Right hindlimb (tissue), 1 donor: ENCODE measurements at regions not wholly inside any gene's neighbourhood (a gene's known extent, or its start where the extent isn't known, plus 50 kb on each side); places are given as distances from the start of the nearest gene placed in this dataset.
A peak's percentile ranks its signal among the peaks of the same experiment; 100 is the strongest.

Experiments used
- DNase-seq: peaks from one replicate; pipeline ENCODE4 v3.0.0-alpha.2; 2018

GRCh38 chr7:124489082-124489819, 276.3 kb downstream of the GPR37 start:
- DNase-seq: no peak

DNA sequence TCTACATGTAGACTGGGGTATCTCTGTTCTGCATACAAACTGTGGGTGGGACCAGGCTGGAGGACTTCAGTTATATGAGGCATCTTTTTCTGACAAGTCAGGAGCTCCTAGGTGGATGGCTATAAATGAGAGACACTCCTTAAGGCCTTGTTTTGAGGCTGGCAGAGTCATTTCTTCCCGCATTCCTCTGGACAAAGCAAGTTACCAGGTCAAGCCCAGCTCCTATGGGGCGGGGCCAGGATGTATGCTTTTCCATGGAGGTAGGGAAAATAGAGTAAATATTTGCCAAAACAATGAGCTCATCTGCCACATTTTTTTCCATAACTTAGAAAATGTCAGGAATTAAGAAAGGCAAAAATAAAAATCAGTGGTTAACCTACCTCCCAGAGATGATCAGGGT, 283.4 kb downstream of the GPR37 start:
- no peak for DNase-seq

DNA sequence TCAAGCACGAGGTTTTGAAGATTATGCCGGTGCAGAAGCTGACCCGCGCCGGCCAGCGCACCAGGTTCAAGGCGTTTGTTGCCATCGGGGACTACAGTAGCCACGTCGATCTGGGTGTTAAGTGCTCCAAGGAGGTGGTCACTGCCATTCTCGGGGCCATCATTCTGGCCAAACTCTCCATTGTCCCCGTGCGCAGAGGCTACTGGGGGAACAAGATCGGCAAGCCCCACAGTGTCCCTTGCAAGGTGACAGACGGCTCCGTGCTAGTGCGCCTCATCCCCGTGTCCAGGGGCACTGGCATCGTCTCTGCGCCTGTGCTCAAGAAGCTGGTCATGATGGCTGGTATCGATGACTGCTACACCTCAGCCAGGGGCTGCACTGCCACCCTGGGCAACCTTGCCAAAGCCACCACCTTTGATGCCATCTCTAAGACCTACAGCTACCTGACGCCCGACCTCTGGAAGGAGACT, 284.7 kb downstream of the GPR37 start:
- no peak for DNase-seq

DNA sequence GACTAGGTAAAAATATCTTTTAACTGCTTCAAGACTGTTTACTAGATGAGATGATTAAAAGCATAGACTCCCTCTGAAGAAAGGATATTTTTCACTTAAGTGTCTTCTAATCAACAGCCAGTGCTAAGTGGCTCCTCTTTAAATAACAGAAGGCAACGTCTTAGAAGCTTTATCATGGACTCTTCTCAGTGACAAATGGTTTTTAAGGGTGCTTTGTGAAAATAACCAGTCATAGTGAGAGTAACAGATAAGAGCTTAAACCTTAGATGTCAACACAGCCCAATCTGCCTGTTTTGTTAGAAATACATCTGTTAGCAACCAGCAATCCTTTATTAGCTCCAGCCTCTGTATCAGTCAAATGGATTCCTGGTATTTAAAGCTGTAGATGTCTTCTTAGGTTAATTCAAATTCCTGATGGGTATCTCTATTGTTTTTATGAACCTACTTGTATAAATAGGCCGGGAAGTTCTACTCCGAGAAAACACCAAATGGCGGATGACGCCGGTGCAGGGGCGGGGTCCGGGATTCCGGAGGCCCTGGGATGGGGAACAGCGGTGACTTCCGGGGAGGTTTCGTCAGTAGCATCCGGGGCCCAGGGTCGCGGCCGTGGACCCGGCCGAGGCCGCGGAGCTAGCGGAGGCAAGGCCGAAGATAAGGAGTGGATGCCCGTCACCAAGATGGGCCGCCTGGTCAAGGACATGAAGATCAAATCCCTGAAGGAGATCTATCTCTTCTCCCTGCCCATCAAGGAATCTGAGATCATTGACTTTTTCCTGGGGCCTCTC, 285.4 kb downstream of the GPR37 start:
- DNase-seq: no peak

- no peak for DNase-seq
These were observed 303.3 kb downstream of the GPR37 start for GRCh38 chr7:124462249-124462648.

DNA sequence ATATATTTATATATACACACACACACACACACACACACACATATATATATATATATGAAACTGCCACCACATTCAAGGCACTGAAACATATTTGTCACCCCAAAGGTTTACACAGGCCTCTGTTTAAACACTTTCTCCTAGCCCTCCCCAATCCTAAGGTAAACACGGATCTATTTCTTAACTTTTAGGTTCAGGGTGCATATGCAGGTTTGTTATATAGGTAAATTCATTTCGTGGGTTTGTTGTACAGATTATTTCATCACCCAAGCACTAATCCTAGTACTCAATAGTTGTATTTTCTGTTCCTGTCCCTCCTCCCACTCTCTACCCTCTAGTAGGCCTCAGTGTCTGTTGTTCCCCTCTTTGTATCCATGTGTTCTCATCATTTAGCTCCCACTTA, 305.0 kb downstream of the GPR37 start:
- DNase-seq: no peak

- DNase-seq: no peak
These were observed 305.5 kb downstream of the GPR37 start for GRCh38 chr7:124460056-124460450.

- DNase-seq: no peak
These were observed 306.2 kb downstream of the GPR37 start for GRCh38 chr7:124459101-124460055.

GRCh38 chr7:124457841-124458240, 307.8 kb downstream of the GPR37 start:
- no peak for DNase-seq

GRCh38 chr7:124456286-124456685, 309.3 kb downstream of the GPR37 start:
- DNase-seq: no peak

- no peak for DNase-seq
These were observed 313.4 kb downstream of the GPR37 start for GRCh38 chr7:124452186-124452585.

GRCh38 chr7:124449896-124450295, 315.7 kb downstream of the GPR37 start:
- DNase-seq: no peak

DNA sequence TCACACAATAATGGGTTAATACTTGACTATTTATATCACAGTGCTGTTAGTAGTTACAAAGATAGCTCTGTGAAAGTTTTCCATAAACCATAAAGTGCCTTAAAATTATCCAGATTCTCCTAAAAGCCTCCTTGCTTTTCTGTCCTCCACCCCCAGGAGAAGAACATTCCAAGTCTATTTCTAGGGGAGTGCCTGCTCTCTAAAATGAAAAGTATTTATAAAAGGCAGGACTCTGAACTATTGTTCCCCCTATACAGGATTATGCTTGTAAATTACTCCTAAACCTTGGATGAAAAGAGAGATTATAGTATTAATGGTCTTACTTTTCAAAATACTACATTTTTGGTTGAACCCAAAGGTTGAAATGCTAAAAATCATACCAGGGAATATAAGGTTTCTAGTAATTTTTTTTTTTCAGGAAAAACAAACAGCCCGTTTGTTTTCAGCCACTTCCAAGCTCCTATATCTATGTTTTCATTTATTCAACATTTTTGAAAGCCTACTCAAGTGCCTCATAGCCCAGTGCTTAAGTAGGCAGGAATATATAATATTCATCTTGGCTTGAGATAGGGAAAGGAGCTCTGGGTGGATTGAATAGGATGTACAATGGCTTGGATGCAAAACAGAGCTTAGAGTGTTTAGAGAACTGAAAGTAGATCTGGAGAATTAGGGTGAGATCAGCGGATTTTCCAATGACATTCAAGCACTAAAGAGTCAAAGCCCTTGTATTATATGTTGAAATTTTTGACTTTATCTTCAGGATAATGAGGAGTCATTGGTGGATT, 320.7 kb downstream of the GPR37 start:
- DNase-seq: no peak

- DNase-seq: no peak
These were observed 321.8 kb downstream of the GPR37 start for GRCh38 chr7:124443762-124444161.

DNA sequence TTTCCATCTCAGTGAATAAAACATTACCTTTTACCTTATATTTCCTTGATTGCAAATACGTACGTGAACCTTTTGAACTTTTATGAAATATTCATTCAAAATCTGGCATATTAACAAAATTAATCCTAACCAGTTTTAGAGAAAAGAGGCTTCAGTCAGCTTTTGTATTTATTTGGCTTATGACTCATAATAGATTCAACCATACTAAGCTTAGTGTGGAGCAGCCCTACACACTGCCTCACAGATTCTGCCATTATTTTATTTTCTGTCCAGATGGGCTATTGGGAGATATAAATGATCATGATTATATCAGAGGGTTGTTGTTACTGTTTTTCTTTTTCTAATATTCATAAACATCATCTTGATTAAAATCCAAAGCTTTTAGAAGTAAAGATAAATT, 325.5 kb downstream of the GPR37 start:
- no peak for DNase-seq

DNA sequence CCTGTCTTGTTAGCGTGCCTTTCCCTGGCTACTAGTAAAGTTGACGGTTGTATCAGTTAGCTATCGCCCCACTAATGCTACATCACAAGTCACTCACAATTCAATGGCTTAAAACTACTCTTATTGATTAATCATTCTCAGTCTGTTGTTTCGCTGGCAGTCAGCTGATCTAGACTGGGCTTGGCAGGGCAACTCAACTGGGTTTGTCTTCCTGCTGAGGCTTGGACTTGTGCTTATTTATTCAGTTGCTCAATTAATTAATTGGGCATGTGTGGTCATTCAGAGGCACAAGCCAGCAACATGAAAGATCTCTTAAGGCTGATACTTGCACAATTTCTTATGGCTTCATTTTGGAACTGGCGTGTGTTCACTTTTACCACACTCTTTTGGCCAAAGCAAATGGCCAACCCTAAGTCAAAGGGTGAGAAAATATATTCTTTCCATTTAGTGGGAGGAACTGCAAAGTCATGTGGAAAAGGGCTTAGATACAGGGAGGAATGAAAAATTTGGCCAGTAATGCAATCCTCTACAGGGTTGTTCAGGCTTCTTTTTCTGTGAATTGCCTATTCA, 333.5 kb downstream of the GPR37 start:
- DNase-seq: no peak

GRCh38 chr7:124429923-124430322, 335.7 kb downstream of the GPR37 start:
- DNase-seq: no peak

DNA sequence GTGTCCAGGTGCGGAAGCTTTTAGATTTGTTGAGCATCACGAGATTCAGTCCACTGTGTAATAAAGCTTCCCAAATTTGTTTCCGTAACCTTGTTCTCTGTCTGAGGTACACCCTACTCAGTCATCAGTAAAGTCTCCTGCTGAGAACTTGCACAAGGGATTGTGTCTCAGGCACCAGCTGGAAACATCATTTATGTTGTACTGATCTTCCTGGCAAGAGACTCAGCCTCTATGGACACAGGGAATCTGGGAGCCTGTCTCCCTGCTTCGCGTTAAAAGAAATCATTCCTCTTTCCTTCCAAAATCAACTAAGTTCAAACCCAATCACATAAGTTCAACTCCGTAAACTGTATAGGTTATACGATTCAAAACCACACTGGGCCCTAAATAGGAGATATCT, 336.8 kb downstream of the GPR37 start:
- peak; percentile 23 for DNase-seq

DNA sequence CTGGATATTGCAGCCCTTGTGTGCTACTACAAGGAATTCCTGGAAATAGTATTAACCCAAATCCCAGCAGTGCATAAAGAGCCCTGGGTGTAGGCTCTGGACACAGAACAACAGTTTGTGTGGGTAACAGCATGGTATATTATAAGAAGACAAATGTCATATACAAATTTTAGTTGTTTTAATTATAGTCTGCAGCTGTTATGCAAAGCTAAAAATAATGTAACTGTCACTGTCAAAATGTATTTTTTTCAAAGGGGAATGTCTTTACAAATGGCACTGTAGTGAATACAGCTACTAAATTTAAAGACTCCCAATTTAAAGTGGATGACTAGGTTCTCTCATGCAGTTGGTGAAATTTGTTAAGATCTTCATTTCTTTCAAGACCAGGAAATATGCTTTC, 339.0 kb downstream of the GPR37 start:
- no peak for DNase-seq

DNA sequence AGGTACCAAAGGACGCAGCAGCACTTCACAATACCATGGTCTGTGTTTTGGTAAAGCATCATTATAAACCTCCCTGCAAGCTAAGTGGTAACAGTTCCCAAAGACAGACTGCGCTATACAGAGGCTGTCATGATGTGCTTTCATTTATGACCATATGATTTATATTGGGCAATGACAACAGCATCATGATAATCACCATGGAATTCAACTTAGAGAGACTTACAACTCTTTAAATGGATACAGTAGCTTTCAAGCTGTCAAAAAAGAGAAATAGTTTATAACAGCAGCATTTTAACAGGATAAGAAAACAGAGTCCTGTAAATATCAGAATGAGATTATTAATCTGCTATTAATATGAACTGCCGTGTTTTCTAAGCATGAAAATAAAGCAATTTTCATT, 341.7 kb downstream of the GPR37 start:
- no peak for DNase-seq

DNA sequence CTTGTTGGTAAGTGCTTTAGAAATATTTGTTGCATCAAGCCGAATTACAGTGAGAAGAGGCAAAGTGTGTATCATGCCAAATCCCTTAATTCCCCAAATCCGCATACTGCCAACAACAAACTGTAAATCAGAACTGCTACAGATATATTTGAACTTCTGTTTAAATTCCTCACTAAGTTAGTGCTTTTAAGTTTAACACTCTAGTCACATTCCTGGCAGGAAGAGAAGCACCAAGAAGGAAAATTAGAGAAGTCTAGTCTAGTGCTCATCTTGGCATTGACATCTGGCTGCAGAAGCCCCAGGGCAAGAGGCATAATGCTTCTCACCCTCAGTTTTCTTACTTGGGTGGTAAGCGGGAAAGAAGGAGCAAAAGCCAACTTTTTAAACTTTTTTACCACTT, 343.5 kb downstream of the GPR37 start:
- DNase-seq: no peak

DNA sequence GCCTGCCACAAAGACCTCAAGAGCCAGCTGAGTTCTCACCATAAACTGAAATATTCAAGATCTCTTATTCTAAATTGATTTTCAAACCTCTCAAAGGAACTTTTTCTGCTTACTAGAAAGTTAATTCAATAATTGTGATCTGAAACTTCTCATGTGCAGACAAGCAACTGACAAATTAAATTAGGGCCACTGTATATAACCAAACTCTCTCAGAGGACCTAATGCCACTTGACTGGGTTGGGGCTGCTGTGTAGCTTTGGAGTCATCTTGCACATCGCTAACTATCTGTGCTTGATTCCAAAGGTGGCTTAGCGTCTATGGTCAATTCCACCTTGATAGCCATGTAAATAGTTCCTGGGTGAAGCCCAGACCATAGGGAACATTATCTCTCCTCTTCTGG, 345.2 kb downstream of the GPR37 start:
- no peak for DNase-seq
